Mucosa of descending colon (tissue), 3 donors: ENCODE measurements at regions not wholly inside any gene's neighbourhood (a gene's known extent, or its start where the extent isn't known, plus 50 kb on each side); places are given as distances from the start of the nearest gene placed in this dataset.

ENCODE experiments used
- ATAC-seq: fragments of 200-7000 bp; cut with Tn5 transposase; one replicate; pipeline ENCODE4 v1.9.1; 2020; ENCODE audit warnings: mild to moderate bottlenecking, moderate library complexity
- DNase-seq, 3 donors: peaks; one replicate each; pipeline ENCODE4 v3.0.0-alpha.2; 2020
- H3K36me3 ChIP-seq: fragments of 200-600 bp; one replicate; pipeline ENCODE4 v1.8.0; 2021; ENCODE audit warnings: low read depth, mild to moderate bottlenecking
- H3K4me1 ChIP-seq: fragments of 200-600 bp; one replicate; pipeline ENCODE4 v1.8.0; 2021; ENCODE audit warnings: low read depth, mild to moderate bottlenecking
- H3K4me3 ChIP-seq: fragments of 200-600 bp; one replicate; pipeline ENCODE4 v1.8.0; 2021; ENCODE audit warnings: mild to moderate bottlenecking
- H3K9me3 ChIP-seq: fragments of 200-600 bp; one replicate; pipeline ENCODE4 v1.8.0; 2021; ENCODE audit warnings: mild to moderate bottlenecking
- intact Hi-C, 2 donors: fragments of 100-400 bp; cut with DNase I in 1 of 2; cut with micrococcal nuclease in 1 of 2; formaldehyde crosslinking; loops; one replicate each; pipeline versions ENCODE4 v1.11.0 to v1.11.1; 2022; cut with DNase I, micrococcal nuclease
- TF ChIP-seq, protein P1 (sequence below): fragments of 200-600 bp; IDR thresholded peaks from one replicate; pipeline ENCODE4 v1.8.0; 2022; ENCODE audit warnings: antibody characterized with exemption, mild to moderate bottlenecking
- donor health status: DM: no; HTN: no; CAD: no; lungs with moderate emphysema.
- donor health status: DM: no; HTN: no; CAD: no.
- donor health status: DM: no; HTN: yes; CAD: no.

DNA sequence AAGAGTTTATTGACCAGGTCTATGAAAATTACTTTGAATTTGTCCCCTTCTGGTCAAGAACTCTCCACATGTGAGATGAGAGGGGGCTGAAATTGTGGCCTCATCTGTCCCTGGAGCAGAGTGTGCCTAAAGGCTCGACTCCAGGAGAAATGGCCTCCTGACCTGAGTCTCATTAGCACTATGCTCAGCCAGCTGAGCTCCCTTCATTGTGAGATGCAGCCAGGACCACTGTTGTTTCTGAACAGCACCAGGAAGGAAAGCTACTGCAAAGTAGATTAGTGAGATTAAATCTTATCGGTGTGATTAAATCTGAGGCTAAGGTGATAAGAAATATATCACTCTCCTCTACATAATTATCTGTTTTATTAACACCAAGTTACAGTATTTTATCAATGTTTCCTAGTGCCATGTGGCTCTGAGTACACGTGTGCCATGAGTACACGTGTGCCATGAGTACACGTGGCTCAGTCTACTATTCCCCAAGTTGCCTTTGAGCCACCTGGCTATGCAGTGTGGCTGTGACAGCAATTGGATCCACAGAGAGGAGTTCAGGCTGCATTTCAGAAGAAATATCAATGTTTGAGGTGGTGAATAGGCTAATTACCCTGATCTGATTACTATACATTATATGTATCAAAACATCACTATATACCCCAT is 126.9 kb downstream of the IPMK start:
- Histone ChIP-seq H3K9me3 (no peaks in the 10 kb centered on the region), H3K36me3 (no peaks in the 10 kb centered on the region), H3K4me1 (no peaks in the 10 kb centered on the region), H3K4me3 (no peak overlapping the region)
- DNase-seq (no peak), ATAC-seq (peak; percentile 31)
- intact Hi-C loops = no loop called here
- TF ChIP-seq, protein P1, sequence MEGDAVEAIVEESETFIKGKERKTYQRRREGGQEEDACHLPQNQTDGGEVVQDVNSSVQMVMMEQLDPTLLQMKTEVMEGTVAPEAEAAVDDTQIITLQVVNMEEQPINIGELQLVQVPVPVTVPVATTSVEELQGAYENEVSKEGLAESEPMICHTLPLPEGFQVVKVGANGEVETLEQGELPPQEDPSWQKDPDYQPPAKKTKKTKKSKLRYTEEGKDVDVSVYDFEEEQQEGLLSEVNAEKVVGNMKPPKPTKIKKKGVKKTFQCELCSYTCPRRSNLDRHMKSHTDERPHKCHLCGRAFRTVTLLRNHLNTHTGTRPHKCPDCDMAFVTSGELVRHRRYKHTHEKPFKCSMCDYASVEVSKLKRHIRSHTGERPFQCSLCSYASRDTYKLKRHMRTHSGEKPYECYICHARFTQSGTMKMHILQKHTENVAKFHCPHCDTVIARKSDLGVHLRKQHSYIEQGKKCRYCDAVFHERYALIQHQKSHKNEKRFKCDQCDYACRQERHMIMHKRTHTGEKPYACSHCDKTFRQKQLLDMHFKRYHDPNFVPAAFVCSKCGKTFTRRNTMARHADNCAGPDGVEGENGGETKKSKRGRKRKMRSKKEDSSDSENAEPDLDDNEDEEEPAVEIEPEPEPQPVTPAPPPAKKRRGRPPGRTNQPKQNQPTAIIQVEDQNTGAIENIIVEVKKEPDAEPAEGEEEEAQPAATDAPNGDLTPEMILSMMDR = no peak

DNA sequence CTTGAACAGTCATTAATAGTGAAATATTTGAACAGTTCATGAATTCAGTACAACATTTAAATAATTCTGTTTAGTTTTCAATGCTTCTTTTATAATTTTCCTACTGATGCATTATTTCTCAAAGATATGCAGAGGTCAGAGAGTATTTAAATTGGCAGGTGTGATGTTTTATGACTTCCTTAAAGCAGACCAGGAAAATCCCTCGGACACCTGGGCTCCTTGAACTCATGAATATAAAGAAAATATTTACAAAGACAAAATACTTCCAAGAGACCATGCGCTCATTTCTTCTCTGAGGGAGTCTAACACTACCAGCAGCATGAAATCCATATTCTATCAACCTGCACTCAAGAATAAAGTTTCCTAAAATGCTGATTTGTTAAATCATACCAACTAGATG is 127.6 kb downstream of the IPMK start:
- Histone ChIP-seq H3K9me3 (no peaks in the 10 kb centered on the region), H3K36me3 (no peaks in the 10 kb centered on the region), H3K4me1 (no peaks in the 10 kb centered on the region), H3K4me3 (no peak overlapping the region)
- TF ChIP-seq, protein P1 = no peak
- intact Hi-C loops = no loop called here
- DNase-seq (peak in 1 of 3 donors; percentile 9), ATAC-seq (peak; percentile 75)

DNA sequence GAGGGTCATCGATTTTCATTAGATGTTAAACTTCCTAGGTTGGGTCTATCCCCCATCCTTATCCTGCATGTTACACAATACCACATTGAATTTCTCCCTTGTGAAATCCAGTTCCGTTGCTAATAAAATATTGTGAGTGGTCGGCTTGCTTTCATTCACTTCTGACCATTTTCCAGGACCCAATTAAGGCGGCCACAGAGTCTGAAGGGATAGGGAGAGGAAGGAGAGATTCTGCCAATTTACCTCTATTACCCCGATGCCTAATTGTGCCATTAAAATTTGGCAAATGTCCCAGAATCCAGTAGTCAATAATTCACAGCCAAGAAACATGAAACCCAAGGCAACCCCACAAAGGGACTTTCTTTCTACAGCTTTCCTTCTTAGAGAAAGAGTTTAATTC is 129.9 kb downstream of the IPMK start:
- ATAC-seq = peak; percentile 62
- TF ChIP-seq, protein P1 = no peak

DNA sequence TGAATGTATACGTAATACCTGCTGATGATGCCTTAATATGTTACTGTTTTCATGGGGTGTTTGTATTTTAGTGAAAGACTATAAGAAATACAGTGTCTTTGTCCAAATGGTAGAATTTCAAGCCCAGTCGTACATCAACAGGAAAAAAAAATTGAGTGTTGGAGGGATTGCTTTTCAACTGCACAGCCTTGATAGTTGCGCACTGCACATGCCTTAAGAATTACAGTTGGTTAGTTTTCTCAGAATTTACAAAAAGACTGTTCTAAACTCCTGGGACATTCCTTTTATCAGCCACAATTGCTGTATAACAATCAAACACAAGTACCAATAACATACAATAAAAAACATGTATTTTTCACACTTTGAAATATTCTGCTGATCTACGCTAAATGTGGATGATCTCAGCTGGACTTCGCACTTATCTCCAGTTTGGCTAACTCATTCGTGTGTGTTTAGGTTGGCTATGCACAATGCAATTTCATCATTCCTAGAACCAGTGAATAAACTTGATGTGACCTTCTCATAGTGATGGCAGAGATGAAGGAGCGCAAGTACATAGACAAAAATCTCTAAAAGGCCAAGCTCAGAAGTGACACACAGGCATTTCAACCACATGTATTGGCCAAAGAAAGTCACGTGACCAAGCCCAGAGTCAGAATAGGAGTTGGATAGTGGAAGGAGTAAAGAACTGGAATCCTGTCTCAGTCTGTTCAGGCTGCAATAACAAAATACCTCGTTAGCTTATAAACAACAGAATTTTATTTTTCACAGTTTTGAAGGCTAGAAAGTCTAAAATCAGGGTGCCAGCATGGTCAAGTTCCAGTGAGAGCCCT is 152.3 kb downstream of the IPMK start:
- no peaks in the 10 kb centered on the region for H3K36me3 ChIP-seq
- intact Hi-C loops = no loop called here
- ATAC-seq (no peak), DNase-seq (no peak)
- H3K9me3 ChIP-seq = no peaks in the 10 kb centered on the region
- TF ChIP-seq, protein P1 = no peak
- H3K4me3 ChIP-seq = no peak overlapping the region
- H3K4me1 ChIP-seq = no peaks in the 10 kb centered on the region

More for the DNA sequence above, 129.9 kb downstream of the IPMK start:
- Histone ChIP-seq H3K36me3 (no peaks in the 10 kb centered on the region), H3K4me1 (no peaks in the 10 kb centered on the region), H3K9me3 (no peaks in the 10 kb centered on the region), H3K4me3 (no peak overlapping the region)
- intact Hi-C loops = no loop called here
- peak in 1 of 3 donors; percentile 9 for DNase-seq

DNA sequence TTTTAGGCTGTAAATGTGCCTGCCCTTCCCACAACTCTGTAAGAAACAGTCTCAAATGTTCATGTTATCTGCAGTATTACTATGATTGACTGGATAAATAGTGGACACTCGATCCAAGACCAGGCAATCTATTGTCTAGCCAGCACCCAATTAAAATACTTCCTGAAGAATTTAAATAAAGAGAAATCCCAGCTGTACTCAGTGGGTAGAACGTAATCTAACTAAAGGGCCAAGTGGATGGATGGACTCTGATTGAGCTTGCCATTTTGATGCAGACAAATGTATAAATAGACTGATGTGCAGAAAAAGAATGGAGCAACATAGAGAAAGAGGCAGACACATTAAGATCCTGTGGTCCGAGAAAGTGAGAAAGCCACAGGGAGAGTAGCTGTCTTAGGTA is 158.0 kb downstream of the IPMK start:
- no peak for ATAC-seq
- H3K36me3 ChIP-seq = no peaks in the 10 kb centered on the region
- TF ChIP-seq, protein P1 = no peak

More for the DNA sequence above, 158.0 kb downstream of the IPMK start:
- no peak for DNase-seq
- H3K4me3 ChIP-seq = no peak overlapping the region
- intact Hi-C loops = no loop called here
- H3K9me3 ChIP-seq = no peaks in the 10 kb centered on the region
- H3K4me1 ChIP-seq = no peaks in the 10 kb centered on the region
